SK-N-SH (cell line): ENCODE measurements at regions not wholly inside any gene's neighbourhood (a gene's known extent, or its start where the extent isn't known, plus 50 kb on each side); places are given as distances from the start of the nearest gene placed in this dataset.

Experiments used
- CTCF ChIA-PET: fragments of 300-600, 350-600 bp; formaldehyde crosslinking; extraction: SDS; loops from one replicate; lab custom pipeline; 2021; lab: Yijun Ruan, JAX
- POLR2A ChIA-PET: fragments of 350-600 bp; sonication (Branson Sonifier 250); formaldehyde crosslinking; extraction: SDS; loops from one replicate; lab custom pipeline; 2020; ENCODE audit warnings: antibody characterized with exemption, inconsistent platforms; lab: Yijun Ruan, JAX
- DNase-seq: peaks from one replicate; pipeline ENCODE4 v3.0.0; 2012
- H2AFZ ChIP-seq: fragments of 200-600 bp; sonication (generic); 2 replicates; pipeline ENCODE4 v1.8.1; 2016; ENCODE audit warnings: antibody characterized with exemption, mild to moderate bottlenecking, low read depth
- H3F3A ChIP-seq: fragments of 200-600 bp; sonication (generic); replicated peaks from 2 replicates; pipeline ENCODE3; 2016; ENCODE audit warnings: antibody characterized with exemption, mild to moderate bottlenecking; ENCODE audit not compliant: insufficient read depth
- H3K27ac ChIP-seq, 2 experiments: fragments of 200-500 bp in 1 of 2; fragments of 200-600 bp in 1 of 2; sonication (Bioruptor generic) in 1 of 2; sonication (generic), shearing (Covaris generic) in 1 of 2; 2 replicates each; pipeline versions ENCODE4 v1.5.1 to v1.6.1; 2014 to 2016; ENCODE audit warnings: low read depth in 2 of 2, inconsistent platforms in 1 of 2, low read length in 1 of 2, mild to moderate bottlenecking in 1 of 2, mixed read lengths in 1 of 2
- H3K27me3 ChIP-seq: fragments of 200-600 bp; sonication (generic), shearing (Covaris generic); 2 replicates; pipeline ENCODE4 v1.6.1; 2016; ENCODE audit warnings: mixed run types; ENCODE audit not compliant: insufficient read depth
- H3K36me3 ChIP-seq, 2 experiments: fragments of 200-500 bp in 1 of 2; fragments of 200-600 bp in 1 of 2; sonication (Bioruptor generic) in 1 of 2; sonication (generic) in 1 of 2; replicated peaks in 1 of 2; 2 replicates each; pipeline versions ENCODE3 to v1.5.1; 2014 to 2016; ENCODE audit warnings: low read length in 1 of 2, mild to moderate bottlenecking in 1 of 2; ENCODE audit not compliant: insufficient read depth in 2 of 2, control insufficient read depth in 1 of 2
- H3K4me1 ChIP-seq, 2 experiments: fragments of 200-500 bp in 1 of 2; fragments of 200-600 bp in 1 of 2; sonication (Bioruptor generic) in 1 of 2; sonication (generic), shearing (Covaris generic) in 1 of 2; 2 replicates each; pipeline versions ENCODE4 v1.5.1 to v1.6.1; 2014 to 2016; ENCODE audit warnings: low read depth in 1 of 2, low read length in 1 of 2, mixed run types in 1 of 2; ENCODE audit not compliant: insufficient read depth in 2 of 2, control insufficient read depth in 1 of 2
- H3K4me2 ChIP-seq: fragments of 200-600 bp; sonication (generic), shearing (Covaris generic); 2 replicates; pipeline ENCODE4 v1.6.1; 2017; ENCODE audit warnings: mixed run types
- H3K4me3 ChIP-seq, 2 experiments: fragments of 200-500 bp in 1 of 2; fragments of 200-600 bp in 1 of 2; sonication (Bioruptor generic) in 1 of 2; sonication (generic), shearing (Covaris generic) in 1 of 2; 2 replicates each; pipeline versions ENCODE4 v1.5.1 to v1.8.1; 2014 to 2016; ENCODE audit warnings: low read depth in 2 of 2, inconsistent platforms in 1 of 2, low read length in 1 of 2, mild to moderate bottlenecking in 1 of 2, mixed read lengths in 1 of 2, moderate library complexity in 1 of 2
- H3K79me2 ChIP-seq: fragments of 200-600 bp; sonication (generic); 2 replicates; pipeline ENCODE4 v1.8.1; 2017; ENCODE audit warnings: mild to moderate bottlenecking; ENCODE audit not compliant: insufficient read depth
- H3K9ac ChIP-seq: fragments of 200-600 bp; sonication (generic); 2 replicates; pipeline ENCODE4 v1.6.1; 2017; ENCODE audit warnings: mixed run types
- H3K9me2 ChIP-seq: fragments of 200-600 bp; sonication (generic); 2 replicates; pipeline ENCODE4 v1.6.1; 2017; ENCODE audit warnings: mixed run types
- H3K9me3 ChIP-seq: fragments of 200-600 bp; sonication (generic); 2 replicates; pipeline ENCODE4 v1.6.1; 2017; ENCODE audit warnings: mixed run types, mild to moderate bottlenecking, moderate library complexity
- H4K20me1 ChIP-seq: fragments of 200-600 bp; sonication (generic); 2 replicates; pipeline ENCODE4 v1.6.1; 2017; ENCODE audit warnings: mild to moderate bottlenecking, mixed run types; ENCODE audit not compliant: insufficient read depth
- CHD2 ChIP-seq: fragments of 150-350 bp; IDR thresholded peaks from 2 replicates; pipeline ENCODE4 v1.6.1; 2018; ENCODE audit warnings: low read length; ENCODE audit not compliant: partially characterized antibody
- ELF1 ChIP-seq: IDR thresholded peaks from 2 replicates; pipeline ENCODE4 v1.4.0; 2012
- EP300 ChIP-seq, 2 experiments: IDR thresholded peaks; 2 replicates each; pipeline versions ENCODE4 v1.4.0 to v1.6.1; 2012; ENCODE audit warnings: borderline replicate concordance in 1 of 2, low read depth in 1 of 2, low read length in 1 of 2
- EZH2phosphoT487 ChIP-seq: fragments of 200-600 bp; sonication (generic); IDR thresholded peaks from 2 replicates; pipeline ENCODE4 v1.6.1; 2017; ENCODE audit warnings: low read depth, mixed run types, mild to moderate bottlenecking, antibody characterized with exemption, moderate library complexity, borderline replicate concordance
- FOXJ3 ChIP-seq: sonication (generic); formaldehyde crosslinking; IDR thresholded peaks from 2 replicates; pipeline ENCODE4 v1.5.1; 2020; ENCODE audit warnings: mild to moderate bottlenecking, missing genetic modification reagents
- FOXM1 ChIP-seq: IDR thresholded peaks from 2 replicates; pipeline ENCODE4 v1.4.0; 2012; ENCODE audit warnings: low read depth, mild to moderate bottlenecking
- GABPA ChIP-seq: IDR thresholded peaks from 2 replicates; pipeline ENCODE4 v1.4.0; 2012; ENCODE audit warnings: low read depth, mild to moderate bottlenecking
- GATA2 ChIP-seq: sonication (generic); formaldehyde crosslinking; IDR thresholded peaks from 2 replicates; pipeline ENCODE4 v1.5.0; 2020; ENCODE audit warnings: mild to moderate bottlenecking, missing genetic modification reagents
- JUND ChIP-seq: IDR thresholded peaks from 2 replicates; pipeline ENCODE4 v1.4.0; 2012
- MAX ChIP-seq: IDR thresholded peaks from 2 replicates; pipeline ENCODE4 v1.4.0; 2012; ENCODE audit warnings: low read depth
- MXI1 ChIP-seq: IDR thresholded peaks from 2 replicates; pipeline ENCODE4 v1.6.1; 2012; ENCODE audit warnings: mild to moderate bottlenecking, low read depth, low read length, improper control_type of control experiment
- NRF1 ChIP-seq: IDR thresholded peaks from 2 replicates; pipeline ENCODE4 v1.6.1; 2012; ENCODE audit warnings: low read depth, mild to moderate bottlenecking, low read length
- RAD21 ChIP-seq: IDR thresholded peaks from 2 replicates; pipeline ENCODE4 v1.6.1; 2012; ENCODE audit warnings: mild to moderate bottlenecking, low read length
- RCOR1 ChIP-seq: fragments of 150-350 bp; IDR thresholded peaks from 2 replicates; pipeline ENCODE4 v1.6.1; 2017; ENCODE audit warnings: antibody characterized with exemption, low read length
- RFX5 ChIP-seq: IDR thresholded peaks from 2 replicates; pipeline ENCODE4 v1.6.1; 2012; ENCODE audit warnings: mild to moderate bottlenecking, improper control_type of control experiment, low read length
- SMC3 ChIP-seq: IDR thresholded peaks from 2 replicates; pipeline ENCODE4 v1.6.1; 2012; ENCODE audit warnings: low read depth, low read length, improper control_type of control experiment
- TCF12 ChIP-seq: IDR thresholded peaks from 2 replicates; pipeline ENCODE4 v1.4.0; 2012
- USF1 ChIP-seq: IDR thresholded peaks from 2 replicates; pipeline ENCODE4 v1.4.0; 2012; ENCODE audit warnings: low read depth, borderline replicate concordance
- USF2 ChIP-seq: fragments of 150-350 bp; IDR thresholded peaks from 2 replicates; pipeline ENCODE4 v1.6.1; 2017; ENCODE audit warnings: antibody characterized with exemption, low read length, low read depth, borderline replicate concordance
- ZBTB33 ChIP-seq: IDR thresholded peaks from 2 replicates; pipeline ENCODE4 v1.4.0; 2012; ENCODE audit warnings: low read depth, borderline replicate concordance
- WGBS: methylation state at CpG from one replicate; pipeline ENCODE4 v1.1.6; 2017; ENCODE audit warnings: low lambda C conversion rate; 5-methylcytosine and 5-hydroxymethylcytosine counted together
- TF ChIP-seq, protein P1 (sequence below): fragments of 200-600 bp; sonication (generic); IDR thresholded peaks from 2 replicates; pipeline ENCODE4 v1.6.1; 2017; ENCODE audit warnings: antibody characterized with exemption, mild to moderate bottlenecking, moderate library complexity

DNA sequence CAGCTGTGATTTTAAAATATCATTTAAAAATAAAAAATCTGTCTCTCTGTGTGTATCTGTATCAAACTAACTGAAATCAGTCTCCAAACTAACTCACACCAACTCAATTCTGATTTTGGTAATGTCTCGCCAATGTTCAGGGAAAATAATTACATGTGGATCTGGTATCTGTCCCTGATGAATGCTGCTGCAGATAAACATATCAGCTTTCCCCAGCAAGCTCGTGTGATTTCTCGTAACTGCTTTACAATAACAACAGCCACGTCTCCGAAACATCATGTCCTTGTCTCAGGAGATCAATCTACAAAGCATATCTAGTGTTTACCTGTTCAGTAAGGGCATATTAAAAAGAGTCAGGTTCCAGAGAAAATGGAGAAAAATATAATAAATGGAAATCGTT is 129.0 kb downstream of the IRS2 start:
- no peaks in the 10 kb centered on the region for H3K79me2 ChIP-seq
- no peaks in the 10 kb centered on the region for H3K36me3 ChIP-seq
- TF ChIP-seq EP300 (IDR thresholded peaks at IDR 0.05; ENCODE audit: borderline replicate concordance in 1 of 2, low read depth in 1 of 2, low read length in 1 of 2) (peak in 1 of 2 experiments; percentile 88; a peak in 2 of 4 replicates), TCF12 (peak; percentile 16; the same call in 1 of the 2 replicates), SMC3 (no peak), RAD21 (peak; percentile 34; the same call in 1 of the 2 replicates), MAX (no peak), GATA2 (CRISPR knock-in tag) (peak; percentile 74), CHD2 (peak; percentile 27), MXI1 (peak; percentile 71; the same call in 1 of the 2 replicates), FOXJ3 (peak; percentile 85), RCOR1 (peak; percentile 32; the same call in 1 of the 2 replicates)
- H4K20me1 ChIP-seq, result no peaks in the 10 kb centered on the region
- H3F3A ChIP-seq, result no peaks in the 10 kb centered on the region
- no peak overlapping the region for H3K4me2 ChIP-seq
- WGBS, result 62% methylated on average over 6 of the region's 6 CpGs
- no peak overlapping the region for H3K4me3 ChIP-seq
- H3K9me2 ChIP-seq, result no peaks in the 10 kb centered on the region
- DNase-seq, result peak; percentile 64
- no peak overlapping the region for H3K9ac ChIP-seq
- no peaks in the 10 kb centered on the region for H3K27me3 ChIP-seq
- no peaks in the 10 kb centered on the region for H3K9me3 ChIP-seq
- H3K27ac ChIP-seq, result peak overlapping the region in 1 of 2 experiments; percentile 99; a peak in 2 of 4 replicates
- peaks cover 17 to 36% of the 10 kb centered on the region in 2 experiments; a peak in 3 of 4 replicates for H3K4me1 ChIP-seq
- CTCF ChIA-PET, result interaction anchor here (1.0 to 1.2 kb wide), 2 partner anchors 128 to 696 kb away, joined by 3 to 4 read pairs; no protein-coding TSS in a partner anchor
- POLR2A ChIA-PET, result interaction anchor here (0.6 to 1.3 kb wide), 5 partner anchors 10 to 128 kb away, joined by 3 to 8 read pairs (median 5); no protein-coding TSS in a partner anchor
- no peak overlapping the region for H2AFZ ChIP-seq

DNA sequence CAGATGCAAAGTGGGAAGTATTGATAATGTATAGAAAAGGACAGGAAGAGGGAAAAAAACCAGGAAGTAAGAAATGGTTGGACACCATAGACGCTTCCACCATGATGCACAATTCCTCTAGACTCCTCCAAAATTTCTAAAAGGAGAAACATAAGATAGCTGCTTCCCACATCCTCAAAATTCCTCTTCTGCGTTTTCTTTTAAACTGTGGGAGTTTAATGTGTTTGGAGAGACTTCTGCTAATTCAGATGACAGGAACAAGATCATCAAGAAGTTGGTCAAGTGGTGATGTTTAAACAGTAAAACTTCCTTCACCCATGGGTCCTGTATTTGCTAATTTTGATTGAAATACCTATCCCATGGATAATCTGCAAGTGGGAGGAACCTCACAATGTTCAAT is 130.2 kb downstream of the IRS2 start:
- Histone ChIP-seq H3K27me3 (no peaks in the 10 kb centered on the region), H3K9ac (no peak overlapping the region), H3K4me2 (no peak overlapping the region), H3K79me2 (no peaks in the 10 kb centered on the region), H3K36me3 (no peaks in the 10 kb centered on the region), H3K4me1 (peaks cover 17 to 40% of the 10 kb centered on the region in 2 experiments; a peak in 3 of 4 replicates), H3F3A (no peaks in the 10 kb centered on the region), H3K27ac (peak overlapping the region in 1 of 2 experiments; percentile 99; a peak in 2 of 4 replicates), H3K9me3 (no peaks in the 10 kb centered on the region), H4K20me1 (no peaks in the 10 kb centered on the region), H2AFZ (no peak overlapping the region), H3K4me3 (no peak overlapping the region), H3K9me2 (no peaks in the 10 kb centered on the region)
- DNase-seq, result no peak
- 88% methylated on average over 2 of the region's 2 CpGs for WGBS
- ChIA-PET POLR2A (no interaction called here), CTCF (interaction anchor here (0.9 kb wide), 1 partner anchor 127 kb away, joined by 3 read pairs; no protein-coding TSS in a partner anchor)
- TF ChIP-seq JUND (no peak), EZH2phosphoT487 (no peak), TCF12 (no peak), ELF1 (no peak), RFX5 (no peak), ZBTB33 (no peak), USF1 (no peak), USF2 (no peak), EP300 (IDR thresholded peaks at IDR 0.05; ENCODE audit: borderline replicate concordance in 1 of 2, low read depth in 1 of 2, low read length in 1 of 2) (no peak), GABPA (no peak), FOXM1 (no peak), NRF1 (no peak), SMC3 (no peak)
- TF ChIP-seq, protein P1, sequence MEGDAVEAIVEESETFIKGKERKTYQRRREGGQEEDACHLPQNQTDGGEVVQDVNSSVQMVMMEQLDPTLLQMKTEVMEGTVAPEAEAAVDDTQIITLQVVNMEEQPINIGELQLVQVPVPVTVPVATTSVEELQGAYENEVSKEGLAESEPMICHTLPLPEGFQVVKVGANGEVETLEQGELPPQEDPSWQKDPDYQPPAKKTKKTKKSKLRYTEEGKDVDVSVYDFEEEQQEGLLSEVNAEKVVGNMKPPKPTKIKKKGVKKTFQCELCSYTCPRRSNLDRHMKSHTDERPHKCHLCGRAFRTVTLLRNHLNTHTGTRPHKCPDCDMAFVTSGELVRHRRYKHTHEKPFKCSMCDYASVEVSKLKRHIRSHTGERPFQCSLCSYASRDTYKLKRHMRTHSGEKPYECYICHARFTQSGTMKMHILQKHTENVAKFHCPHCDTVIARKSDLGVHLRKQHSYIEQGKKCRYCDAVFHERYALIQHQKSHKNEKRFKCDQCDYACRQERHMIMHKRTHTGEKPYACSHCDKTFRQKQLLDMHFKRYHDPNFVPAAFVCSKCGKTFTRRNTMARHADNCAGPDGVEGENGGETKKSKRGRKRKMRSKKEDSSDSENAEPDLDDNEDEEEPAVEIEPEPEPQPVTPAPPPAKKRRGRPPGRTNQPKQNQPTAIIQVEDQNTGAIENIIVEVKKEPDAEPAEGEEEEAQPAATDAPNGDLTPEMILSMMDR, result no peak
